RCC 7860 (cell line): ENCODE measurements at regions not wholly inside any gene's neighbourhood (a gene's known extent, or its start where the extent isn't known, plus 50 kb on each side); places are given as distances from the start of the nearest gene placed in this dataset.
"Not testable (repeated sequence)": the region's sequence is repeated elsewhere in the genome, so short reads cannot be mapped to it uniquely, and the experiment has no call there.

Source experiments
- DNase-seq: peaks from one replicate; pipeline ENCODE4 v3.0.0-alpha.2; 2015; ENCODE audit warnings: low spot score
- FAIRE-seq: peaks from 2 replicates; lab custom pipeline; 2012; peaks lifted over from hg19 to GRCh38; lab: Jason Lieb, UNC

DNA sequence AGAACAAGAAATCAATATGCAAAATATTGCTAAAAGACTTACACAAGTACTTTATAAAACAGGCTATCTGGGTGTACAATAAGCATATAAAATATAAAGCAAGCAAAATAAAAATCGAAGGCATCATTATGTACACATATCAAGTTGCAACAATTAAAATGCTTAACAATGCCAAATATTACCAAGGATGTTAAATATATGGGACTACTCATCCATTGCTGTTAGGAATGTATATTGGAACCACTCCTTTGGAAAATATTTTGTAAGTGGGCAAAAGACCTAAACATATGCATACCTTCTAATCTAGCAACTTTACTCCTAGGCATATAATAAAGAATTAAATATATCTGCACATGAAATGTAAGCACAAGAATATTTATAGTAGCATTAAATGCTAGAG, 632.6 kb upstream of the COX7C start:
- FAIRE-seq (no peak), DNase-seq (no peak)

DNA sequence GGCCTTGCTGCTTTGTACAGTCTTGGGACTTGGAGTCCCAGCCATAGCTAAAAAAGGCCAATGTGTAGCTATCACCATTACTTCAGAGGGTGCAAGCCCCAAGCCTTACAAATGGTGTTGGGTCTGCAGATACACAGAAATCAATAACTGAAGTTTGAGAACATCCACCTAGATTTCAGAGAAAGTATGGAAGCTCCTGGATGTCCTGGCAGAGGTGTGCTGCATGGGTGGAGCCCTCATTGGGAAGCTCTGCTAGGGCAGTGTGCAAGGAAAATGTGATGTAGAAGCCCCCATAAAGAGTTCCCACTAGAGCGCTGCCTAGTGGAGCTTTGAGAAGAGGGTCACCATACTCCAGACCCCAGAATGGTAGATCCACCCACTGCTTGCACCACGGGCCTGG, 626.7 kb upstream of the COX7C start:
- DNase-seq = no peak

DNA sequence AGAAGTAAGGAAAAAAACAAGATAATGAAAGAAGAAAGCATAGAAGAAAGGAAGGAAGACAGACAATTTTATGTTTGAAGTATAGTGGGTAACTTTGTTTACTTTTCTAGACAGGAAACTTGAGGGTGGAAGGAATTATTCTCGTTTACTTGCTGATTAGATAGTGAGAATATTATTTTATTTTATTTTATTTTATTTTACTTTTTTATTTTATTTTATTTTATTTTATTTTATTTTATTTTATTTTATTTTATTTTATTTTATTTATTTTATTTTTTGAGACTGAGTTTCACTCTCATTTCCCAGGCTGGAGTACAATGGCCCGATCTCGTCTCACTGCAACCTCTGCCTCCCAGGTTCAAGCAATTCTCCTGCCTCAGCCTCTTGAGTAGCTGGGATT, 623.1 kb upstream of the COX7C start:
- FAIRE-seq, DNase-seq: not testable (repeated sequence)

More for the DNA sequence above, 626.7 kb upstream of the COX7C start:
- no peak for FAIRE-seq

DNA sequence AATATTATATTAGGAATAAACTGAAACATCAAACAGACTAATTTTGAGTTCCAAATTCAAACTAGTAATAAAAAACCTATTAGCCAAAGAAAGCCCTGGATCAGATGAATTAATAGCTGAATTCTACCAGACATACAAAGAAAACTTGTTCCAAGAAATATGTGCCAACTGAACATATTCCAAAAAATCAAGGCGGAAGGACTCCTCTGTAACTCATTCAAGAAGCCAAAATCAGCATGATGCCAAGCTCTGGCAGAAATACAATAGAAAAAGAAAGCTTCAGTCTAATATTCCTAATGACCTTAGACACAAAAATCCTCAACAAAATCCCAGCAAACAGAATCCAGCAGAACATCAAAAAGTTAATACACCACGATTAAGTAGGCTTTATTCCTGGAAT, 619.1 kb upstream of the COX7C start:
- FAIRE-seq (no peak), DNase-seq (no peak)

DNA sequence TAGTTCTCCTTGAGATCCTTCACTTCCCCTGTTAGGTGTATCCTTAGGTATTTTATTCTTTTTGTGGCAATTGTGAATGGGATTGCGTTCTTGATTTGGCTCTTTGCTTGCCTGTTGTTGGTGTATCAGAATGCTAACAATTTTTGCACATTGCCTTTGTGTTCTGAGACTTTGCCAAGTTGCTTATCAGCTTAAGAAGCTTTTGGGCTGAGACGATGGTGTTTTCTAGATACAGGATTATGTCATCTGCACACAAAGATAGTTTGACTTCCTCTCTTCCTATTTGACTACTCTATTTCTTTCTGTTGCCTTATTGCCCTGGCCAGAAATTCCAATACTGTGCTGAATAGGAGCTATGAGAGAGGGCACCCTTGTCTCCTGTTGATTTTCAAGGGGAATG, 609.4 kb upstream of the COX7C start:
- no peak for DNase-seq
- no peak for FAIRE-seq

DNA sequence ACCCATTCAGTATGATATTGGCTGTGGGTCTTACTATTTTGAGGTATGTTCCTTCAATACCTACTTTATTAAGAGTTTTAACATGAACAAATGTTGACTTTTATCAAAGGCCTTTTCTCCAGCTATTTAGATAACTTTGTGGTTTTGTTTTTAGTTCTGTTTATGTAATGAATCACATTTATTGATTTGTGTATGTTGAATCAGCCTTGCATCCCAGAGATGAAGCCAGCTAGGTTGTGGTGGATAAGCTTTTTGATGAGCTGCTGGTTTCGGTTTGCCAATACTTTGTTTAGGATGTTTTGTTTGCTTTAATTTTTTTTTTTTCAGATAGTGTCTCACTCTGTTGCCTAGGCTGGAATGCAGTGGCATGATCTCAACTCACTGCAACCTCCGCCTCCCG, 609.0 kb upstream of the COX7C start:
- FAIRE-seq (no peak), DNase-seq (no peak)

DNA sequence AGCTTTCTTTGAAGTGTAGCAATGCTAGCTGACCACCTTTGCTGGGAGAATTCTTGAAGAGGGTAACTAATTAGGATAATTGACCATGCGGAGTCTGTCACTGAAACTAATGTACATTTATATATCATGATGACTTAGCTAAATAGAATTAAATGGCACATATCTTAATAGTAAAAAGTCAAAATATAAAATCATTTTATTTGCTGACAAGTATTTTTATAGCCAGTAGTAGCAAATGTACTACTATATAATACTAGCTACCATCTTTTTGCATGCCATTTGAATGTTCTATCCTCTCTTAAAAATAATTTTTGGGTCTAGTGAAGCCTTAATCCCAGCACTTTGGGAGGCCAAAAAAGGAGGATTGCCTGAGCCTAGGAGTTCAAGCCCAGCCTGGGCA, 605.8 kb upstream of the COX7C start:
- DNase-seq = no peak
- FAIRE-seq = no peak

DNA sequence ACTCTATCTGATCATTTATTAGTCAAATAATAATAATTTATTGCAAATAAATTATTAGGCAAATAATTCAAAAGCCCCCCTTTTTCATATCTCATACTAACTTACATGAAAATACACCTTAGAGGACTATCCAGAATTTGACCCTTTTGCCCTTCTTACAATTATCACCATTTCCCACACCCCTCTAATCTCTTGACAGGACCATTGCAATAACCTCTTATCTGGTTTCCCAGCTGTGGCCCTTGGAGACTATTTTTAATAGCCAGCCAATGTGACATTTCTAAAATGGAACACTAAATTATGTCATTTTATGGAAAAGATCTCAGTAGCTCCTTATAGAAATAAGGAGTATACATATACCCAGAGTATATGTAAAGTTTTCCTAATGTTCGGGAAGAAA, 588.4 kb upstream of the COX7C start:
- FAIRE-seq = no peak

DNA sequence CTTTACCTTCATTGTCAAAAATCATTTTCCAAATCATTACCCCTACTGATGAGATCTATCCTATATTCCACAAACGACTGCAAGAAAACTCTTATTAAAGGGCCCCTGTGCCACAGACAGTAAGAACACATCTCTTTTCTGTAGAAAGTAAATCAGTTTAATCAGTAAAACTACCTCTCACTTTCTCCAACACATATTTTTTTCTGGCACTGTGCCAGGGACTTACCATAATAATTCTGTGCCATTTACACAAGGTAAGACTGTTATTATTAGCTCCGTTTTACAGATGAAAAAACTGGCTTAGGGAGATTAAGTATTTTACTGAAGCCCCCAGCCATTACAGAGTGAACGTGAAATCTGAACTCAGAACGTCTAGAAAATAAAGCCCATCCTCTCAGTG, 587.0 kb upstream of the COX7C start:
- no peak for DNase-seq

More for the DNA sequence above, 588.4 kb upstream of the COX7C start:
- no peak for DNase-seq

DNA sequence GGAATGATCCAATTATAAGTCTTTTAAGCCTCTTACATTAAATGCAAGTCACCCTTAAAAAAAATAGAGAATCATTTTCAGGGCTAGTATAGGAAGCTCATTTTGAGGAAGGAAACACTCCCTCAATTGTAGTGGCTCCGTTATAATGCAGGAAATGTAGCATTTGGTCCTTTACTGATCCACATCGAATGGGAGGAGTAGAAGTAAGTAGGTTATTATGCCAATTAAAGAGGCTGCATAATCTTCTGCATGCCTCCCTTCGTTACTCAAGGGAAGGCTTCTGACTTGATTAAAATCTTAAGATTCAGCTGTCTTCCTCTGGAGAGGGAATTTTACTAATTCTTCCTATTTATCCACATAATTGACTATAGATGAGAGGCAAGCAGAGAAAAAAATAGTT, 579.2 kb upstream of the COX7C start:
- no peak for FAIRE-seq

More for the DNA sequence above, 587.0 kb upstream of the COX7C start:
- no peak for FAIRE-seq

DNA sequence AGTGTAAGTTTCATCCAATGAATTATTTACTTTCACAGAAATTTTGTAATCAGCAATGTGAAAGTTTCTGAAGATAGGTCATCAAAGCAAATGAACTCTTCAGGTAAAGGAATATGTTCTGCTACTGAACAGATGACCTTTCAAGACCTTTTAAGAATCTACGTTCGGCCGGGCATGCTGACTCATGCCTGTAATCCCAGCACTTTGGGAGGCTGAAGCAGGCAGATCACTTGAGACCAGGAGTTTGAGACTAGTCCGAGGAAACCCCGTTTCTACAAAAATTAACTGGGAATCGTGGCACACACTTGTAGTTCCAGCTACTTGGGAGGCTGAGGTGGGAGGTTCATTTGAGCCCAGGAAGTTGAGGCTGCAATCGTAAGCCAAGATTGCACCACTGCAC, 578.4 kb upstream of the COX7C start:
- DNase-seq = no peak
- FAIRE-seq = no peak

More for the DNA sequence above, 579.2 kb upstream of the COX7C start:
- DNase-seq = no peak

DNA sequence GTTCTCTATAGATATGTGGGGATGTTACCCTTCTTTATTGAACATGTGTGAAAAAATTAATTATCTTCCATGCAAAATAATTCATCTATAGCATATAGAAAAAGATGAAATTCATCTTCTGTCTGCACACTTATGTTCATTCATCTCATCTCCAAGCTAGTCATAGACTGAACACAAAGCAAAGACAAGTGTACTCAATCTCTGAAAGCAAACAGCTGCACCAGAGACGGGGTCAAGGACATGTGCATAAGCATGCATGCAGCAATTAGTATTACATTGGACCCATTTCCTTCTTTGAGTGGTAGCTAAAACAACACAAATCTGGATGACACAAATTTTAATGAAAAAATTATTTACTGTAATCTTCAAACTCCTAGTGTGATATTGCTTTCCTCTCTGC, 547.0 kb upstream of the COX7C start:
- DNase-seq = no peak
- FAIRE-seq = no peak

DNA sequence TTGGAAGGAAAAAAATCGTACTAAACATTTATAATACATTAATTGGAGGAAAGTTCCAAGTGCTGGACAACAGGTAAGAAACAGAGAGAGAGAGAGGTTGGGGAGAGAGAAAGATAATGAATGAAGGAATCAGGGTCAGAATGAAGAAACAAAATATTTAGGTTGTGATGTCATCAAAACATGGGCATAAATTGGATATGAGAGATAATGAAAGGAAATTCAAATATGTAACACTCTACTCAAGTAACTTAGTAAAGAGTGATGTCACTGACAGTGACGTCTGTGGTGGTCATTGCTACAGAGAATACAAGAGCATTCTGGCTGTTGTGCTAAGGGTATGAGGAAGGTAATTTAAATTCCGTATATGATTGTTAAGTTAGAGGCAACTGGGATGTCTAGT, 543.4 kb upstream of the COX7C start:
- FAIRE-seq (no peak), DNase-seq (no peak)

DNA sequence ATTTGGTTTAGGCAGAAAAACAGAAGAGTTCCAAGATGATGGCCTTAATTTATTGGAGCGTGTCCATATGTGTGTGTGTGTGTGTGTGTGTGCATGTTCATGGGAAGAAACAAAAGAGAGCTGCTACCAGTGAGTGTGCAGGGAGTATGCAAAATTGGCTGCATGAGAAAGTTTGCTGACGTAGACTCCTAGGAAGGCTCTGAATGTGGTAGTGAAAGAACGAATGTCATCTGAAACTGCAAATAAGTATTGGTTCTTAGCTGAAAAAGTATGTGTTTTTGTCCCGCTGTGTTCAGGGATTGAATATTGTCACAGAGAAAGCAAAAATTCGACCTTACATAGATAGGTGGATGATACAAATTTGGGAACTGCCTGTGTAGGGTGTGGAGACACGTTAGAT, 542.6 kb upstream of the COX7C start:
- DNase-seq = no peak
- FAIRE-seq = no peak

DNA sequence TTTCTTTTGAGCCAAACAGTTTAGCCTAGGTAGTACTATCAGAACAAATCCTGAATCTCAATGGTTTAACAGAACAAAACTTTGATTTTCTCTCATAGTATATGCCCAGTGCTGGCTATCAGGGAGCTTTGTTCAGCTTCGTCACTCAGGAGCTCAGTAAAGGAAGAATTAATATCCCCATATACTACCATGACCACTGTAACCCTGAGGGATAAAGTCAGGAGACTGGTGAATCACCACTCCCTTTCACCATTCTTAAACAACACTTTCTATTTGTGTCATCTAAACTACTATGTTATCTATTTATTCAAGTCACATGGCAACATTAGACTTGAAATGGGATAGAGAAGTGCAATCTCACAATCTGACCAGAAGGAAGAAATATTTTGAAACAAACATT, 522.6 kb upstream of the COX7C start:
- no peak for FAIRE-seq

DNA sequence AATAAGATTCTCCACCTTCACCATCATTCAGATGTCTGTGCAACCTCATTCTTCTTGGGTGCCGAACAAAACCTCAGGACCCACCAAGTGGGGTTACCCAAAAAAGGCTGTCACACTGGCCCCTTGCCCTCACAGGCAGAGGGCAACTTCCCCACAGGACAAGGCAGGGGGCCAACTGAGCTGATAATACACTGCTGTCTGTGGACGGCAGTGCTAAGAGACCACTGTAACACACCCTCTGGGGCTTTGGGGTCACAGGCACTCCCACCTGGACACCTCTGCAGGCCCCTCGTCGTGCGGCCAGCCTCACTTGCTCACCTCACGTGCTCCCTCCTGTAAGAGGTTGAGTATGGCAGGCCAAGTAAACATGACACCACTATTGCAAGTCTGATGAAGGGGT, 515.8 kb upstream of the COX7C start:
- DNase-seq (no peak), FAIRE-seq (no peak)

More for the DNA sequence above, 522.6 kb upstream of the COX7C start:
- DNase-seq = no peak

DNA sequence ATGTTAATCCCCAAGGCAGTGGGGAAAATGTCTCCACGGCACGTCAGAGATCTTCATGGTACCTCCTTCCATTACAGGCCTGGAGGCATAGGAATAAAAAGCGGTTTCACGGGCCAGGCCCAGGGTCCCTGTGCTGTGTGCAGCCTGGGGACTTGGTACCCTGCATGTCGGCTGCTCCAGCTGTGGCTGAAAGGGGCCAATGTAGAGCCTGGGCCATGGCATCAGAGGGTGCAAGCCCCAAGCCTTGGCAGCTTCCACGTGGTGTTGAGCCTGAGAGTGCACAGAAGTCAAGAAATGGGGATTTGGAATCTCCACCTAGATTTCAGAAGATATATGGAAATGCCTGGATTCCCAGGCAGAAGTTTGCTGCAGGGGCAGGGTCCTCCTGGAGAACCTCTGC, 508.9 kb upstream of the COX7C start:
- FAIRE-seq (no peak), DNase-seq (no peak)

DNA sequence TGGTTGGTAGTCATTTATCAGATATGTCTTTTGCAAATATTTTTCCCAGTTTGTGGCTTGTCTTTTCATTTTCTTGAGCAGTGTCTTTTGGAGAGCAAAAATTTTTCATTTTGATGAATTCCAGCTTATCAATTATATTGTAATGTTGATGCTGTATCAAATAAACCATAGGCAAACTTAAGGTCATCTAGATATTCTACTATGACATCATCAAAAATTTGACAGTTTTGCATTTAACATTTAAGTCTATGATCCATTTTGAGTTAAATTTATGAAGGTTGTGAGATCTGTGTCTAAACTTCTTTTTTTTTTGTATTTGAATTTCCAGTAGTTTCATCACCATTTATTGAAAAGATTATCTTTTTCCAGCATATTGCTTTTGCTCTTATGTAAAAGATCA, 505.5 kb upstream of the COX7C start:
- FAIRE-seq (no peak), DNase-seq (no peak)

DNA sequence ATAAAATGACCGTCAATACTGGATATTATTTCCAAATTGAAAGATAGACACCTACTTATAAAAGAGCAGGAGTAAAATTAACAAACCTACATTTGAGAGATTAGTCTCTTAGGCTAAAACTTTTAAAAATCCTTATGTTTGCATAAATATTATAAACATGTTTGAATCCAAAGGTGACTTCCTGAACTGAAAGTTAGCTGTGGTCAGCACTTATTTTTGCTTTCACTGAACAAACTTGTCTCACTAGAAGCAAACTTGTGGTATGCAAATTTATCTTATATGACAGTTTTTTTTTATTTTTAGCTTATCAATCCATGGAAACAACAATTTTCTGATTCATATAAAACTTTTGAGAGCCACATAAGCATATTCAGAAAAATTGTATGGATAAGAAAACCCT, 502.6 kb upstream of the COX7C start:
- no peak for FAIRE-seq
- no peak for DNase-seq

DNA sequence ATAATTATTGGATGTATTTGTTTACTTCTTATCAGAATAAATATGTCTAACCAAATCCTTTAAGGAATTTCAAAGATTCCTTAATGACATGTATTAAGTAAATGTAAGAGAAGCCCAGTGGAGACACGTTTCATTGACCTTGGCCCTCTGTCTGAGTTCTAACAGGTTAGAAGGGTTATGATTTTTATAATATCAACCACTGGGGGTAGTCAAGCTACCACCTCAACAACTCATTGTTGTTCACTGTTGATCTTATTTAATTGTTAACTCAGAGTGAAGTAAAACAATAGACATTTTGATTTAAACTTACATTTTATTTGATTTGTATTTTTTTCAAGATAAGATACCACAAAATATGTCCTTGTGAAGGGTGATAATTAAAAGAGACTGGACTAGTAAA, 499.2 kb upstream of the COX7C start:
- FAIRE-seq (no peak), DNase-seq (no peak)

DNA sequence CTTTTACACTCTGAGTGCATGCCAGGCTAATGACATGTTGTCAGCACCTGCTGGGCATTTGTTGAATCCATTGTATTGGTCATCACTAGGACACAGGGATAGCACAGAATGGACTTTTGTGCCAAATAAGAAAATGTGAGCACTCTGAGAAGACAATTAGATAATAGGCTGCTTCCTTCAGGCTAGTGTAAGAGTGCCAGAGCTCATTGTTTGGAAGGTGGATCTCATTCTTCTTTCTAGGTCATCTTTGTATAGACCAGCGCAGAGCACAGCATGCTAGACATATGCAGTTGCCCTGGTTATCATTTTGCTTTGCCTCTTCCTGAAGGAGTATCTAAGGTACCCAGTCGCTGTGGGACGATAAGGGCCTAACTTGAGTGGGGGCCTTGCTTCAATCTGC, 493.4 kb upstream of the COX7C start:
- FAIRE-seq (no peak), DNase-seq (no peak)

DNA sequence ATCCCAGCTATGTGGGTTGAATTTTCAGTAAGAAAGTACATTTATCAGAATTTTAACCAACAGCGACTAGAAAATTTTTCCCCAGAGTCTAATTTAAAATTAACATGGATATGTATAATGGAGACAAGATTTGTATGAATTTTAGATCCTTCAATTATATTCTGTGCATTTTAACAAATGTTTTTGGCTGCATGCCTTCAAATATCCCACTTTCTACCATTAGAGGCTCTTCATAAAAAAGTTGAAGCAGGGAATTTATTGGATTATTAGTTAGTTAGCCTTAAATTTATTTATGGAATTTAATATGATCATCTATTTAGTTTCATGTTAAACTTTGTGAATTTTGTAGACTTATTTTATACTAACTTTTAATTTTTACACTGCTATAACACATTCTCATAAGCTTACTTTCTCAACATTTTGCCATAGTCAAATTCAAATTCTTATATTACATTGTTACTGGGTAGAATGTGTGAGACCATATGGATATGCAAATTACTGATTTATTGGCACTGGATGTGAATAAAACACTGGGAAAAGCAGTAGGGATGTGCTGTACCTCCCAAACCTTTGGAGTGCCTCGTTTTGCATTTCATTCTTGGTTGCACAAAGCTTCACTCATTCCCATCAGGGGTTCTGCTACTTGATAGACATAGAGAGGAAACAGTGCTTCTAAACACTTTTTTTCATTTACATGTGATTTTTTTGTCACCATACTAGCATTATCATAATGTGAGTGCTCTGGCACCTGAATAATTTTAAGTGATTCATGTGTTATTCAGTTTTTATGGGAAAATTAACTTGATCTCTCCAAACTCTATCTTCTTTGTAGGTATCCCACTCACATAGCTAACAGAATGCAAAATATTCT, 491.8 kb upstream of the COX7C start:
- DNase-seq = no peak
- no peak for FAIRE-seq

DNA sequence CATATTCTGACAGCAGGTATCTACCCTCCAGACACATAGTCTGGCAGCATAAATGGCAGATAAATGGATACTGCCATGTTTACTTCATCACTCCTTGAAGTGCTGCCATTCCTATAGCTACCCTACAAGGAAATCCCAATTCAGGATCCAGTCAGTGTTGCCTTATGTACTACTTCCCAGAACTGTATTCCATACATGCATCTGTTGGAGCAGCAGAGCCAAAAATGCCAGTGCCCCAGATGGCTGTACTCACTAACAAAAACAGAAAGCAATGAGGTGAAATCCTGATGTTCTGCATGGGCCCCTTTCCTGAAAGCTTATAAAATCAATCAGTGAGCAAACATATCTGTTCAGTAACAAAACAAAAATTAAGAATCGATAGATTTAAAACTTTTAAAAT, 490.0 kb upstream of the COX7C start:
- DNase-seq (no peak), FAIRE-seq (no peak)
